ENCODE measurements at regions not wholly inside any gene's neighbourhood (a gene's known extent, or its start where the extent isn't known, plus 50 kb on each side); places are given as distances from the start of the nearest gene placed in this dataset.

- TF ChIP-seq CTCF (IDR thresholded peaks at IDR 0.05) (no peak), POLR2A (IDR thresholded peaks at IDR 0.05) (no peak)
- H3K27ac ChIP-seq = no peak overlapping the region
- H3K36me3 ChIP-seq = no peaks in the 10 kb centered on the region
- intact Hi-C loops (cut with DNase I) = no loop called here
- no peak for DNase-seq
- no peaks in the 10 kb centered on the region for H3K9me3 ChIP-seq
- no peaks in the 10 kb centered on the region for H3K27me3 ChIP-seq
- no peaks in the 10 kb centered on the region for H3K4me1 ChIP-seq
- H3K4me3 ChIP-seq (replicated peaks in 1 of 3) = no peak overlapping the region
- 17 to 58% methylated on average over 1 of the region's 1 CpG for WGBS, 2 donors
Observed at GRCh38 chr14:82854901-82855300, 1321.2 kb upstream of the SEL1L start.

- WGBS, 2 donors = 58 to 67% methylated on average over 3 of the region's 3 CpGs
- DNase-seq = no peak
- H3K4me3 ChIP-seq (replicated peaks in 1 of 3) = no peak overlapping the region
- H3K27ac ChIP-seq = no peak overlapping the region
- intact Hi-C loops (cut with DNase I) = no loop called here
- no peaks in the 10 kb centered on the region for H3K27me3 ChIP-seq
- no peaks in the 10 kb centered on the region for H3K36me3 ChIP-seq
- no peaks in the 10 kb centered on the region for H3K4me1 ChIP-seq
- peak in 4 of 6 experiments; percentile 10 to 44 (median 34) for TF ChIP-seq CTCF (IDR thresholded peaks at IDR 0.05)
- TF ChIP-seq POLR2A (IDR thresholded peaks at IDR 0.05) = no peak
- no peaks in the 10 kb centered on the region for H3K9me3 ChIP-seq
Observed at GRCh38 chr14:82855912-82856391, 1322.3 kb upstream of the SEL1L start.

GRCh38 chr14:82861313-82861712 lies 1327.7 kb upstream of the SEL1L start:
- Histone ChIP-seq H3K27me3 (no peaks in the 10 kb centered on the region), H3K4me3 (replicated peaks in 1 of 3) (no peak overlapping the region), H3K27ac (no peak overlapping the region), H3K36me3 (no peaks in the 10 kb centered on the region), H3K4me1 (no peaks in the 10 kb centered on the region), H3K9me3 (no peaks in the 10 kb centered on the region)
- TF ChIP-seq CTCF (IDR thresholded peaks at IDR 0.05) (no peak), POLR2A (IDR thresholded peaks at IDR 0.05) (no peak)
- WGBS, 2 donors = 91 to 93% methylated on average over 5 of the region's 5 CpGs
- intact Hi-C loops (cut with DNase I) = no loop called here
- DNase-seq = no peak

GRCh38 chr14:82872494-82872893 lies 1338.8 kb upstream of the SEL1L start:
- no peaks in the 10 kb centered on the region for H3K4me1 ChIP-seq
- H3K36me3 ChIP-seq = no peaks in the 10 kb centered on the region
- DNase-seq = no peak
- WGBS, 2 donors = 53 to 59% methylated on average over 8 of the region's 8 CpGs
- H3K9me3 ChIP-seq = no peaks in the 10 kb centered on the region
- TF ChIP-seq POLR2A (IDR thresholded peaks at IDR 0.05) (no peak), CTCF (IDR thresholded peaks at IDR 0.05) (no peak)
- H3K27me3 ChIP-seq = no peaks in the 10 kb centered on the region
- H3K4me3 ChIP-seq (replicated peaks in 1 of 3) = no peak overlapping the region
- no peak overlapping the region for H3K27ac ChIP-seq
- intact Hi-C loops (cut with DNase I) = no loop called here

GRCh38 chr14:82878951-82879350 lies 1345.3 kb upstream of the SEL1L start:
- no peak overlapping the region for H3K4me3 ChIP-seq (replicated peaks in 1 of 3)
- WGBS, 2 donors = 83 to 84% methylated on average over 3 of the region's 3 CpGs
- TF ChIP-seq CTCF (IDR thresholded peaks at IDR 0.05) (no peak), POLR2A (IDR thresholded peaks at IDR 0.05) (no peak)
- H3K4me1 ChIP-seq = no peaks in the 10 kb centered on the region
- no peaks in the 10 kb centered on the region for H3K27me3 ChIP-seq
- H3K9me3 ChIP-seq = no peaks in the 10 kb centered on the region
- no peak overlapping the region for H3K27ac ChIP-seq
- DNase-seq = no peak
- no peaks in the 10 kb centered on the region for H3K36me3 ChIP-seq
- intact Hi-C loops (cut with DNase I) = no loop called here
